NB4 (cell line): ENCODE measurements at regions not wholly inside any gene's neighbourhood (a gene's known extent, or its start where the extent isn't known, plus 50 kb on each side); places are given as distances from the start of the nearest gene placed in this dataset.

ENCODE experiments used
- TF ChIP-seq, protein P1 (sequence below): IDR thresholded peaks from one replicate; pipeline ENCODE4 v1.5.1; 2012; ENCODE audit warnings: low read depth, low read length
- TF ChIP-seq, protein P2 (sequence below): IDR thresholded peaks from 2 replicates; pipeline ENCODE4 v1.6.1; 2011; ENCODE audit warnings: low read depth, low read length

DNA sequence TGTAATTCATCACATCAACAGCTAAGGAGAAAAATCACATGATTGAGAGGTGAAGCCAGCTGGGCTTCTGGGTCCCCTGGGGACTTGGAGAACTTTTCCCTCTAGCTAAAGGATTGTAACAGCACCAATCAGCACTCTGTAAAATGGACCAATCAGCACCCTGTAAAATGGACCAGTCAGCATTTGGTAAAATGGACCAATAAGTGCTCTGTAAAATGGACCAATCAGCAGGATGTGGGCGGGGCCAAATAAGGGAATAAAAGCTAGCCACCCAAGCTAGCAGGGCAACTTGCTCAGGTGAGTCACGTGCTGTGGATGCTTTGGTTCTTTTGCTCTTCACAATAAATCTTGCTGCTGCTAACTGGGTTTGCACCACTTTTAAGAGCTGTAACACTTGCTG is 1248.3 kb downstream of the PCDH18 start:
- TF ChIP-seq, protein P1, sequence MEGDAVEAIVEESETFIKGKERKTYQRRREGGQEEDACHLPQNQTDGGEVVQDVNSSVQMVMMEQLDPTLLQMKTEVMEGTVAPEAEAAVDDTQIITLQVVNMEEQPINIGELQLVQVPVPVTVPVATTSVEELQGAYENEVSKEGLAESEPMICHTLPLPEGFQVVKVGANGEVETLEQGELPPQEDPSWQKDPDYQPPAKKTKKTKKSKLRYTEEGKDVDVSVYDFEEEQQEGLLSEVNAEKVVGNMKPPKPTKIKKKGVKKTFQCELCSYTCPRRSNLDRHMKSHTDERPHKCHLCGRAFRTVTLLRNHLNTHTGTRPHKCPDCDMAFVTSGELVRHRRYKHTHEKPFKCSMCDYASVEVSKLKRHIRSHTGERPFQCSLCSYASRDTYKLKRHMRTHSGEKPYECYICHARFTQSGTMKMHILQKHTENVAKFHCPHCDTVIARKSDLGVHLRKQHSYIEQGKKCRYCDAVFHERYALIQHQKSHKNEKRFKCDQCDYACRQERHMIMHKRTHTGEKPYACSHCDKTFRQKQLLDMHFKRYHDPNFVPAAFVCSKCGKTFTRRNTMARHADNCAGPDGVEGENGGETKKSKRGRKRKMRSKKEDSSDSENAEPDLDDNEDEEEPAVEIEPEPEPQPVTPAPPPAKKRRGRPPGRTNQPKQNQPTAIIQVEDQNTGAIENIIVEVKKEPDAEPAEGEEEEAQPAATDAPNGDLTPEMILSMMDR, result no peak
- TF ChIP-seq, protein P2, sequence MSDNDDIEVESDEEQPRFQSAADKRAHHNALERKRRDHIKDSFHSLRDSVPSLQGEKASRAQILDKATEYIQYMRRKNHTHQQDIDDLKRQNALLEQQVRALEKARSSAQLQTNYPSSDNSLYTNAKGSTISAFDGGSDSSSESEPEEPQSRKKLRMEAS, result no peak
